ENCODE measurements at regions not wholly inside any gene's neighbourhood (a gene's known extent, or its start where the extent isn't known, plus 50 kb on each side); places are given as distances from the start of the nearest gene placed in this dataset.

DNA sequence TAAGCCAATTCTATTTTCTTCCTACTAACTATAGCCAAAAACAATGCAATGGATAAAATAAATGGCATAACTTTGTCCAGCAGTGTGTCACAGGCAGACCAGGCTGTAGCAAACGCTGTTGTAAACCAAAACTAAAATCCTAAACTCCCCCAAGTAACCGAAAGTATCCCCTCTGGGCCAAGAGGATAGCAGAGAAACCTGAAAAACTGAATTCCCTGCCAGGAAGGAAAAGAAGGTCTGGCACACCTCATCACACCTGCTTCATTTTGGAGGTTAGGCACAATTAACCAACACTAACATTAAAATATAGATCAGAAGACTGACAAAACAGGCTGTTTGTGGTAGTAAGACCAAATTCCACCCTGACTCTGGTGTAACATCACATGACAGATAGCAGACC lies 356.8 kb upstream of the C1orf87 start:
- no peak for ATAC-seq

DNA sequence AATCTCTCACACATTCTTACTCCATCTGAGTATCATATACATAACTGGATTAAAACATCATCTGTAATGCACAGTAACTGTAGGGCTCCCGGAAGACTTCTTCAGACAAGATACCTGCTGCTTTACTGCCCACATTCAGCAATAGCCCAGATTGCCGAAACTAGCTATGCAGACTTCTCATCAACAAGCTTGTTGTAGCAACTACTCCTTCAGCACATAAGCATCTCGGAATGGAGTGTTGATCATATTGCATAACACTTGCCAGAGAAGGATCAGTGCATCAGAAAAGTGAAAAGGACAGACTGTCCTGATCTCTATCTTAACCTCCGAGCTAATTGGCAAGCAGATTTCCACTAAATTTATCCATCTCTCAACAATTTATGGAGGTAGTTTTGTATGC lies 354.6 kb upstream of the C1orf87 start:
- no peak for ATAC-seq
- TF ChIP-seq ISL1 (CRISPR knock-in tag; IDR thresholded peaks at IDR 0.05) (no peak), ESRRG (CRISPR knock-in tag; IDR thresholded peaks at IDR 0.05) (no peak), ARNTL (CRISPR knock-in tag; IDR thresholded peaks at IDR 0.05; ENCODE audit: borderline replicate concordance, low read depth) (no peak), ZFP3 (CRISPR knock-in tag; IDR thresholded peaks at IDR 0.05) (no peak), ZC3H10 (CRISPR knock-in tag; IDR thresholded peaks at IDR 0.05) (no peak), ZFP30 (CRISPR knock-in tag; IDR thresholded peaks at IDR 0.05) (no peak), OSR1 (CRISPR knock-in tag; IDR thresholded peaks at IDR 0.05) (no peak), TCF4 (CRISPR knock-in tag; IDR thresholded peaks at IDR 0.05; ENCODE audit: borderline replicate concordance) (no peak), ZNF8 (CRISPR knock-in tag; IDR thresholded peaks at IDR 0.05) (no peak), PPARA (CRISPR knock-in tag; IDR thresholded peaks at IDR 0.05; ENCODE audit: borderline replicate concordance) (no peak)
- TF ChIP-seq, protein P1, sequence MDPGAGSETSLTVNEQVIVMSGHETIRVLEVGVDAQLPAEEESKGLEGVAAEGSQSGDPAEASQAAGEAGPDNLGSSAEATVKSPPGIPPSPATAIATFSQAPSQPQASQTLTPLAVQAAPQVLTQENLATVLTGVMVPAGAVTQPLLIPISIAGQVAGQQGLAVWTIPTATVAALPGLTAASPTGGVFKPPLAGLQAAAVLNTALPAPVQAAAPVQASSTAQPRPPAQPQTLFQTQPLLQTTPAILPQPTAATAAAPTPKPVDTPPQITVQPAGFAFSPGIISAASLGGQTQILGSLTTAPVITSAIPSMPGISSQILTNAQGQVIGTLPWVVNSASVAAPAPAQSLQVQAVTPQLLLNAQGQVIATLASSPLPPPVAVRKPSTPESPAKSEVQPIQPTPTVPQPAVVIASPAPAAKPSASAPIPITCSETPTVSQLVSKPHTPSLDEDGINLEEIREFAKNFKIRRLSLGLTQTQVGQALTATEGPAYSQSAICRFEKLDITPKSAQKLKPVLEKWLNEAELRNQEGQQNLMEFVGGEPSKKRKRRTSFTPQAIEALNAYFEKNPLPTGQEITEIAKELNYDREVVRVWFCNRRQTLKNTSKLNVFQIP (CRISPR knock-in tag; IDR thresholded peaks at IDR 0.05; ENCODE audit: borderline replicate concordance, low read depth): no peak
- TF ChIP-seq, protein P2, sequence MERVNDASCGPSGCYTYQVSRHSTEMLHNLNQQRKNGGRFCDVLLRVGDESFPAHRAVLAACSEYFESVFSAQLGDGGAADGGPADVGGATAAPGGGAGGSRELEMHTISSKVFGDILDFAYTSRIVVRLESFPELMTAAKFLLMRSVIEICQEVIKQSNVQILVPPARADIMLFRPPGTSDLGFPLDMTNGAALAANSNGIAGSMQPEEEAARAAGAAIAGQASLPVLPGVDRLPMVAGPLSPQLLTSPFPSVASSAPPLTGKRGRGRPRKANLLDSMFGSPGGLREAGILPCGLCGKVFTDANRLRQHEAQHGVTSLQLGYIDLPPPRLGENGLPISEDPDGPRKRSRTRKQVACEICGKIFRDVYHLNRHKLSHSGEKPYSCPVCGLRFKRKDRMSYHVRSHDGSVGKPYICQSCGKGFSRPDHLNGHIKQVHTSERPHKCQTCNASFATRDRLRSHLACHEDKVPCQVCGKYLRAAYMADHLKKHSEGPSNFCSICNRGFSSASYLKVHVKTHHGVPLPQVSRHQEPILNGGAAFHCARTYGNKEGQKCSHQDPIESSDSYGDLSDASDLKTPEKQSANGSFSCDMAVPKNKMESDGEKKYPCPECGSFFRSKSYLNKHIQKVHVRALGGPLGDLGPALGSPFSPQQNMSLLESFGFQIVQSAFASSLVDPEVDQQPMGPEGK (CRISPR knock-in tag; IDR thresholded peaks at IDR 0.05; ENCODE audit: borderline replicate concordance): no peak

More for the DNA sequence above, 356.8 kb upstream of the C1orf87 start:
- no peak for TF ChIP-seq ZC3H10 (CRISPR knock-in tag; IDR thresholded peaks at IDR 0.05)
- TF ChIP-seq ZNF8 (CRISPR knock-in tag; IDR thresholded peaks at IDR 0.05): no peak
- no peak for TF ChIP-seq BACH2 (CRISPR knock-in tag; IDR thresholded peaks at IDR 0.05; ENCODE audit: borderline replicate concordance)
- TF ChIP-seq, protein P3, sequence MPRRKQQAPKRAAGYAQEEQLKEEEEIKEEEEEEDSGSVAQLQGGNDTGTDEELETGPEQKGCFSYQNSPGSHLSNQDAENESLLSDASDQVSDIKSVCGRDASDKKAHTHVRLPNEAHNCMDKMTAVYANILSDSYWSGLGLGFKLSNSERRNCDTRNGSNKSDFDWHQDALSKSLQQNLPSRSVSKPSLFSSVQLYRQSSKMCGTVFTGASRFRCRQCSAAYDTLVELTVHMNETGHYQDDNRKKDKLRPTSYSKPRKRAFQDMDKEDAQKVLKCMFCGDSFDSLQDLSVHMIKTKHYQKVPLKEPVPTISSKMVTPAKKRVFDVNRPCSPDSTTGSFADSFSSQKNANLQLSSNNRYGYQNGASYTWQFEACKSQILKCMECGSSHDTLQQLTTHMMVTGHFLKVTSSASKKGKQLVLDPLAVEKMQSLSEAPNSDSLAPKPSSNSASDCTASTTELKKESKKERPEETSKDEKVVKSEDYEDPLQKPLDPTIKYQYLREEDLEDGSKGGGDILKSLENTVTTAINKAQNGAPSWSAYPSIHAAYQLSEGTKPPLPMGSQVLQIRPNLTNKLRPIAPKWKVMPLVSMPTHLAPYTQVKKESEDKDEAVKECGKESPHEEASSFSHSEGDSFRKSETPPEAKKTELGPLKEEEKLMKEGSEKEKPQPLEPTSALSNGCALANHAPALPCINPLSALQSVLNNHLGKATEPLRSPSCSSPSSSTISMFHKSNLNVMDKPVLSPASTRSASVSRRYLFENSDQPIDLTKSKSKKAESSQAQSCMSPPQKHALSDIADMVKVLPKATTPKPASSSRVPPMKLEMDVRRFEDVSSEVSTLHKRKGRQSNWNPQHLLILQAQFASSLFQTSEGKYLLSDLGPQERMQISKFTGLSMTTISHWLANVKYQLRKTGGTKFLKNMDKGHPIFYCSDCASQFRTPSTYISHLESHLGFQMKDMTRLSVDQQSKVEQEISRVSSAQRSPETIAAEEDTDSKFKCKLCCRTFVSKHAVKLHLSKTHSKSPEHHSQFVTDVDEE (CRISPR knock-in tag; IDR thresholded peaks at IDR 0.05): no peak
- no peak for TF ChIP-seq ZFP30 (CRISPR knock-in tag; IDR thresholded peaks at IDR 0.05)
- TF ChIP-seq TCF4 (CRISPR knock-in tag; IDR thresholded peaks at IDR 0.05; ENCODE audit: borderline replicate concordance): no peak
- no peak for TF ChIP-seq CSDC2 (CRISPR knock-in tag; IDR thresholded peaks at IDR 0.05)
- no peak for TF ChIP-seq GLIS3 (CRISPR knock-in tag; IDR thresholded peaks at IDR 0.05)
- TF ChIP-seq, protein P1 (CRISPR knock-in tag; IDR thresholded peaks at IDR 0.05; ENCODE audit: borderline replicate concordance, low read depth): no peak
- no peak for TF ChIP-seq RARB (CRISPR knock-in tag; IDR thresholded peaks at IDR 0.05)
- TF ChIP-seq ISL1 (CRISPR knock-in tag; IDR thresholded peaks at IDR 0.05): no peak
- TF ChIP-seq, protein P2 (CRISPR knock-in tag; IDR thresholded peaks at IDR 0.05; ENCODE audit: borderline replicate concordance): no peak
- no peak for TF ChIP-seq ZFP3 (CRISPR knock-in tag; IDR thresholded peaks at IDR 0.05)
- TF ChIP-seq OSR1 (CRISPR knock-in tag; IDR thresholded peaks at IDR 0.05): no peak
- TF ChIP-seq TOX (CRISPR knock-in tag; IDR thresholded peaks at IDR 0.05; ENCODE audit: borderline replicate concordance): no peak
- TF ChIP-seq ARNTL (CRISPR knock-in tag; IDR thresholded peaks at IDR 0.05; ENCODE audit: borderline replicate concordance, low read depth): no peak
- TF ChIP-seq SNAI2 (CRISPR knock-in tag; IDR thresholded peaks at IDR 0.05): no peak
- TF ChIP-seq ZNF565 (CRISPR knock-in tag; conservative IDR thresholded peaks at IDR 0.05; ENCODE audit: low read depth): no peak

DNA sequence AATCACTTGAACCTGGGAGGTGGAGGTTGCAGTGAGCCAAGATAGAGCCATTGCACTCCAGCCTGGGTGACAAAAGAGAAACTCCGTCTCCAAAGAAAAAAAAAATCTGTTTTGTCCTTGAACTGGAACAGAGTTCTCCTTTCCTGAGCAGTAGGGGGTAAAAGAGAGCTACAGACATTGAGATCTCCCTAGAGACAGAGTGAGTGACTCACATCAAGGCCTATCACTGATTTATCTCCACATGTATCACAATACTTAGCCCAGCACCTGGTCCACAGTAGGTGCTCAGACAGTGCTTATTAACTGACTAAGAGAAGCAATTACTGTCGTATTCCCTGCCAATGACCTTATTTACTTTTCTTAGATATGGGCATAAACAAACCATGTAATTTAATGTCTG lies 354.1 kb upstream of the C1orf87 start:
- ATAC-seq: no peak
- TF ChIP-seq TOX (CRISPR knock-in tag; IDR thresholded peaks at IDR 0.05; ENCODE audit: borderline replicate concordance): no peak
- TF ChIP-seq, protein P2 (CRISPR knock-in tag; IDR thresholded peaks at IDR 0.05; ENCODE audit: borderline replicate concordance): no peak
- no peak for TF ChIP-seq ZNF8 (CRISPR knock-in tag; IDR thresholded peaks at IDR 0.05)
- TF ChIP-seq, protein P4, sequence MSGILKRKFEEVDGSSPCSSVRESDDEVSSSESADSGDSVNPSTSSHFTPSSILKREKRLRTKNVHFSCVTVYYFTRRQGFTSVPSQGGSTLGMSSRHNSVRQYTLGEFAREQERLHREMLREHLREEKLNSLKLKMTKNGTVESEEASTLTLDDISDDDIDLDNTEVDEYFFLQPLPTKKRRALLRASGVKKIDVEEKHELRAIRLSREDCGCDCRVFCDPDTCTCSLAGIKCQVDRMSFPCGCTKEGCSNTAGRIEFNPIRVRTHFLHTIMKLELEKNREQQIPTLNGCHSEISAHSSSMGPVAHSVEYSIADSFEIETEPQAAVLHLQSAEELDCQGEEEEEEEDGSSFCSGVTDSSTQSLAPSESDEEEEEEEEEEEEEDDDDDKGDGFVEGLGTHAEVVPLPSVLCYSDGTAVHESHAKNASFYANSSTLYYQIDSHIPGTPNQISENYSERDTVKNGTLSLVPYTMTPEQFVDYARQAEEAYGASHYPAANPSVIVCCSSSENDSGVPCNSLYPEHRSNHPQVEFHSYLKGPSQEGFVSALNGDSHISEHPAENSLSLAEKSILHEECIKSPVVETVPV (CRISPR knock-in tag; IDR thresholded peaks at IDR 0.05): no peak
- no peak for TF ChIP-seq ZNF70 (CRISPR knock-in tag; IDR thresholded peaks at IDR 0.05)
